GF-D8 (cell line): ENCODE measurements at regions not wholly inside any gene's neighbourhood (a gene's known extent, or its start where the extent isn't known, plus 50 kb on each side); places are given as distances from the start of the nearest gene placed in this dataset.
"Not testable (repeated sequence)": the region's sequence is repeated elsewhere in the genome, so short reads cannot be mapped to it uniquely, and the experiment has no call there.

ENCODE experiments used
- DNase-seq: peaks from one replicate; lab custom pipeline; 2025; lab: John Stamatoyannopoulos, UW

DNA sequence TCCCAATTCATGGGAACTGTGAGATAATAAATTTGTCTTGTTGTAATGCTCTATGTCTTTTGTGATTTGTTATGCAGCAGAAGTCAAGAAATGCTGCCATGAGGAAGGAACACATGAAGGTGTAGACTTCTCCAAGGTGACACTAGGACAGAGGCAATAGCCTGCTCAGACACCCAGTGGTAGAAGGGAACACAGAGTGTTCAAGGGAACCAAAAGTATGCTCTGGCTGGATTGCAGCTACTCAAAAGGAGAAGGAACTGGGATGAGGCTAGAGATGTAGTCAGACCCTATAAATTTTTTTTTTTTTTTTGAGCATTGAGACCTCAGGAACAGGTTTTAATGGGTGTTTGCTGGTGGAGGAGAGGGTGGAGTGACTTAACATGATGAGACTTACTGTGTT lies 232.5 kb downstream of the PARP8 start:
- DNase-seq = no peak

GRCh38 chr5:50900952-50901510 lies 234.6 kb downstream of the PARP8 start:
- no peak for DNase-seq

DNA sequence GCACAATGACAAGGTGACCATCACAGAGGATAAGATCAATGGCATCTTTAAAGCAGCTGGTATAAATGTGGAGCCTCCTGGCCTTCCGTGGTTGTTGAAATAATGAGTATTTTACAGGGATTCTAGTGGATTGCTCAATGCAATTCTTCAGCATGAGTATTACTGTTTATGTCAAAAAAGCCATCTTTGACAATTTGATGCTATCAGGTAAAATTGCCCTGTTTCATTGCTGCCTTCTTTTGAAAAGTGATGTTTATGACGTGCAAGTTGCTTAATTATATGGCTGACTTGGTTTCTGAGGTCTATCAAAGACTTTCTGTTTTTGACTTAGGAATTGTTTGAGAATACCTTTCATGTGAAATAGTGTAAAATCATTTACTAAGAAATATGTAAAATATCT lies 237.2 kb downstream of the PARP8 start:
- DNase-seq = no peak

GRCh38 chr5:50905996-50906570 lies 239.6 kb downstream of the PARP8 start:
- DNase-seq = no peak

- not testable (repeated sequence) for DNase-seq
Observed at GRCh38 chr5:50920160-50920559, 253.7 kb downstream of the PARP8 start.

DNA sequence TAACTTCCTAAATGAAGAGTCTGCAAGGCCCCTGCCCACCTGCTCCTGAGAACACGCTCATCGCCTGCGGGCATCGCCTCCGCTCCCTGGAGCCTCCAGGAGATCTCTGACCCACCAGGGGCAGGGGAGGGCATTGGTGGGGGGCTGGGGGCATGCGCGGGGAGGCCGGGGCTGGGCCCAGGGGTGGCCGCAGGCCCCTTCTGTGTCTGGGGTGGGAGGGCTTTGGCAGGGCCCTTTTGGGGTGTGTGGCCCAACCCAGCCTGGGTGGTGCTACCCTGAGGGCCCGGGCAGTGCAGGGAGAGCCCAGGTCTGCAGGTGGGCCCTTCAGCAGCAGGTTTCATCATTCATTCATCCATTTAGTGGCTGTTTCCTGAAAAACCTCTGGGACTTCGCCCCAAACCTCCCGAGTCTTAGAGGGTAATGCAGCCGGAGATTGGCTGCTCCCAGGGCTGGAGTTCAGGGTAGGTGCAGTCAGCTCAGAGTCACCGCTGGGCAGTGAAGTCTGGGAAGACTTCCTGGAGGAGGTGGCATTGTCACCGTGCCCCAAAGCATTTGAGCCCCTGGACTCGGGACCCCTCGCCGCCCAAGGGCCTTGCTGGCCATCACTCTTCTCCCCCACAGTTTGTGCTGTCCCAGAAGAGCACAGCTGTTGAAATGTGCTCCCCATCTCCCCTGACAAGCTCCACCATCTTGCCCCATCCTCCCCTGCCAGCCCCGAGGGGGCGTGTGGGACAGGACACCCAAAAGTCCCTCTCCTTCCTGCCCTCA lies 255.1 kb downstream of the PARP8 start:
- no peak for DNase-seq

GRCh38 chr5:50922134-50922941 lies 255.9 kb downstream of the PARP8 start:
- not testable (repeated sequence) for DNase-seq

DNA sequence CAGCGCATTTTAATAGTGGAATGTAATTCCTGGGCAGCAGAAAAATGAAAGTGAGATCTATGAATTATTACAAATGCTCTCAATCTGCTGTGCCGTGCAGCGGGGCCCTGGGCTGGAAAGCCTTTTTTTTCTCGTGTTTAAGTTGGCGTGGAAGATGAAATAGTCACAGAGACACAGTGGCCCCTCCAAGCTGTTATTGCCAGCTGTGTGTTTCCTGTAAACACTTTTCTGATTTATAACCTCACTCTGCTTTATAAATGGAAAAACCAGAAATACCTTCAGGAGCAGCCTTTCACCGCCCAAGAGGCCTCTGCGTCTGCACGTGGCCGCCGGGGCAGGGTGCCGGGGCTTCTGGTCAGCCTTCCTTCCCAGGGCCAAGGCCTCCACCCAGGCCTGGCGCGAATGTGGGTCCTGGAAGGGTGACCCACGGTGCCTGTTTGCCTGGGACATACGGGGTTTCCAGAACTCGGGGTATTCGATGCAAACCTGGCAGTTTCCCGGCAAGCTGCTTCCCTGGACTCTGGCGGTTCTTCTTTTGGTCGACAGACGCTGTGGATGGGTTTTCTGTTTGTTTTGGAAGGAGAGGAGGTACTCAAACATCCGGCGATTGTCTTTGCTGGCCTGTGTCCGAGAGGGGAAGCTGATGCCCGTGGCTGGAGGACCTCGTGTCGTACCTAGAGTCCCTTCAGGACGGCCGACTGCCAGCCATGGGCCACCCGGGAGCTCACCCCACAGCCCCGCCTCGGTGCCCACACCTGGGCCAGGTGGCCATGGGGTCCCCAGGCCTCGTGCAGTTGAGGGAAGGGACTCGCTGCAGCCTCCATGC lies 256.7 kb downstream of the PARP8 start:
- DNase-seq = no peak

GRCh38 chr5:50923768-50924494 lies 257.5 kb downstream of the PARP8 start:
- DNase-seq = no peak

DNA sequence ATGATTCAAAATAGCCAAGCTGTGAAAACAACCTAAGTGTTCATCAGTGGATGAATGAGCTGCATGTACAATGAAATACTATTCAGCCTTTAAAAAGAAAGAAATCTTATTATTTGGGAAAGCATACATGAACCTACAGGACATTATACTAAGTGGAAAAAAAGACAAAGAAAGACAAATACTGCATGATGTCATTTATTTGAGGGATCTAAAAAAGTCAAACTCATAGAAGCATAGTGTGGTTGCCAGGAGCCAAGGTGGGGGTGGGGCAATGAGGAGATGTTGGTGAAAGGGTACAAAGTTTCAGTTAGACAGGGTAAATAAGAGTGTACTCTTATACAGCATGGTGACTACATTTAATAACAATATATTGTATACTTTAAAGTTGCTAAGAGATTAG lies 261.5 kb downstream of the PARP8 start:
- DNase-seq = no peak

DNA sequence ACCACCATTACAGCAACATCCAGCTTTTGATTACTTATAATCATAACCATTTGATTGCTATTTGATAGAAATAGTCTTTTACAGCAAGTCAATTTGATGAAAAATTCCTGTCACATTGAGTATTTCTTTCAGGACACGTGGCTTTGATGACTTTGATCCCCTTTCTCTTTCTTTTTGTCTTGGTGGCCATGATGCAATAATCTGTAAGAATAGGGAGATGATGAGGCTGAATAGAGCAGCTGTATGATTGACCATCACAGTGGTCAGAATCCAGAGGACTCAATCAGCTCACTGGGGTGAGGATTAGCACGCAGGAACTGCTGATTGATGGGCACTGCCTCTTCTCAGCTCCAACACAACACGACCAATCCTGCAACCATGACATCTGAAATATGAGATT lies 262.7 kb downstream of the PARP8 start:
- DNase-seq = no peak

DNA sequence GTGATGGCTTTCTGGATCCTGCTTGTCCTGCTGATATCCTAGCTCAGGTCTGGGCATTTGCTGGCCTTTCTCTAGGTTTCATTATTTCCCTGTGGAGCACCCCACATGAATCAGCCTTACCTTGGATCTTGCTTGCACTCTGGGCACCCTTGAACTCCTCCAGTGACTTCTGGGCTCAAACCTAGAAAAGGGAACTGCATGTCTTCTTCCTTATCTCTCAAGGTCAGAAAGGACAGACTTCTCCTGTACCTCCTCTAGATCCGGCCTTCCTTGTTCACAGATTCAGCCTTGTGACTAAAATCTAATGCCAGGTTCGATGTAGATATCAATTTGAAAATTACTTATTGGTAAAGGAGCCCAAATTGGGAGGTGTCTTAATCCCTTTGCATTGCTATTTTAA lies 267.9 kb downstream of the PARP8 start:
- DNase-seq = no peak

DNA sequence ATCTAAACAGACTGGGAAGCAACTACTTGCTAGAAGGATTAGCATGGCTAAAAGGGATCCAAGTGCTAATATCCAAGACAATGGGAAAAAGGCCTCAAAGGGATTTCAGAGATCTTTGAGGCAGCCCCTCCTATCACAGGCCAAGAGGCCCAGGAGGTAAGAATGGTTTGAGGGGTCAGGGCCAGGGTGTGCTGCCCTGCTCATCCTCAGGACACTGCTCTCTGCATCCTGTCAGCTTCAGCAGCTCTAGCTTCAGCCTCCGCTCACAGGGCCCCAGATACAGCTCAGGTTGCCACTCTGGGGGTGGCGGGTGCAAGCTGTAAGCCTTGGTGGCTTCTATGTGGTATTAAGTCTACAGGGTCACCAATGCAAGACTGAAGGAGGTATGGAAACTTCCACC lies 278.7 kb downstream of the PARP8 start:
- no peak for DNase-seq

DNA sequence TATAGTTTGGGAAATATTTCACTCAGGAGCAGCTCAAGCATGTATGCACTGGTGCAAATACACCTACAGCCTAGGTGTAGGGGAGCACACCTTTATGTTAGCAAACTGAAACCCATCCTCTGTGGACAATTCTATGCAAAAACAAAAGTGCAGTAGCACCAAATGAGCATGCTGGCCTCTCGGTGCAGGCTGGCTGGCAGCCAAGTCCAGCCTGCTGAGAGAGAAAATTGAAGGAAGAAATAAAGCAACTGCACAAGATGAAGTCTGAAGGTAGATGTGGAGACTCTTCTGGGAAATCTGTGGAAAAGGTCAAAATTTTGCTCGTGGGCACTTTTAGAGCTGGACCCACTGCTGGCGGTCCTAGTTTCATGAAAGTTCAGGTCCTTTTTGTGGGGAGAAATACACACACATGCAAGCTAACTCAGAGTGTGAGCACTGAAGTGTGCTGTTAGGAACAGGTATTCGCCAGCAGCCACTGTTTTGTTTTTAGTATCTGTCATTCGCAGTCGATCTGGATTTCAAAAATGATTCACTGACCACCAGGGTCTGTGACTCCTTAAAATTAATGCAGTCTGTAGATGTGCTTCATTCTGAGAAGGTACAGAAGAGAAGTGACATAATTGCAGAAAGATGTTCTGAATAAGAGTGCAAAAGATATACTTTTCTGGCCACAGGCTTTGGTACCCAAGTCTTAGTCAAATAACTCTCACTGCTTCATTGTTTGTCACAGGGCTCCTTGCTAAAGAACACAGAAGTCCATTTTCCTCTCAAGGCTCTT lies 281.7 kb downstream of the PARP8 start:
- DNase-seq = no peak

- DNase-seq = no peak
Observed at GRCh38 chr5:50953290-50953689, 286.9 kb downstream of the PARP8 start.

- DNase-seq = no peak
Observed at GRCh38 chr5:50958852-50959457, 292.5 kb downstream of the PARP8 start.

- DNase-seq = peak; percentile 4
Observed at GRCh38 chr5:50962934-50963872, 296.8 kb downstream of the PARP8 start.

- DNase-seq = no peak
Observed at GRCh38 chr5:50963971-50964745, 297.7 kb downstream of the PARP8 start.
